K562 (cell line): ENCODE measurements at regions not wholly inside any gene's neighbourhood (a gene's known extent, or its start where the extent isn't known, plus 50 kb on each side); places are given as distances from the start of the nearest gene placed in this dataset.

ENCODE experiments used
- ARID4B ChIP-seq: sonication (generic); formaldehyde crosslinking; IDR thresholded peaks from 2 replicates; pipeline ENCODE4 v1.8.0; 2022; ENCODE audit warnings: mild to moderate bottlenecking, missing genetic modification reagents
- BACH1 ChIP-seq: fragments of 200-800 bp; sonication (Bioruptor generic); IDR thresholded peaks from 2 replicates; pipeline ENCODE4 v1.6.1; 2016; ENCODE audit warnings: missing genetic modification characterization, missing compliant biosample characterization
- CBFA2T3 ChIP-seq: fragments of 450-650 bp; IDR thresholded peaks from 2 replicates; pipeline ENCODE4 v1.6.1; 2017
- CC2D1A ChIP-seq: fragments of 450-650 bp; IDR thresholded peaks from 2 replicates; pipeline ENCODE4 v1.6.1; 2017; ENCODE audit warnings: mild to moderate bottlenecking
- CSDE1 ChIP-seq, 2 experiments: fragments of 450-650 bp; IDR thresholded peaks; 2 replicates each; pipeline ENCODE4 v1.6.1; 2016; ENCODE audit warnings: mild to moderate bottlenecking in 1 of 2
- FOXK2 ChIP-seq, 2 experiments: fragments of 450-650 bp; IDR thresholded peaks in 1 of 2; conservative IDR thresholded peaks in 1 of 2; 2 replicates each; pipeline ENCODE4 v1.6.1; 2016; ENCODE audit warnings: low read depth in 2 of 2, mild to moderate bottlenecking in 1 of 2
- HDAC3 ChIP-seq: fragments of 450-650 bp; IDR thresholded peaks from 2 replicates; pipeline ENCODE4 v1.6.1; 2018; ENCODE audit warnings: borderline replicate concordance, mild to moderate bottlenecking, moderate library complexity; ENCODE audit not compliant: partially characterized antibody
- HDAC8 ChIP-seq: fragments of 450-650 bp; IDR thresholded peaks from 2 replicates; pipeline ENCODE4 v1.6.1; 2016; ENCODE audit warnings: mild to moderate bottlenecking, missing genetic modification characterization, moderate library complexity, missing compliant biosample characterization
- HNRNPUL1 ChIP-seq: fragments of 200-400 bp; formaldehyde crosslinking; IDR thresholded peaks from 2 replicates; pipeline ENCODE4 v1.6.1; 2017; ENCODE audit warnings: low read length
- IRF1 ChIP-seq: sonication (generic); formaldehyde crosslinking; IDR thresholded peaks from 2 replicates; pipeline ENCODE4 v1.8.0; 2022; ENCODE audit warnings: missing genetic modification reagents, mild to moderate bottlenecking, borderline replicate concordance
- L3MBTL2 ChIP-seq: fragments of 450-650 bp; IDR thresholded peaks from 2 replicates; pipeline ENCODE4 v1.6.1; 2016; ENCODE audit warnings: mild to moderate bottlenecking, moderate library complexity
- MCM5 ChIP-seq: fragments of 450-650 bp; IDR thresholded peaks from 2 replicates; pipeline ENCODE4 v1.6.1; 2016; ENCODE audit warnings: low read depth
- MTF1 ChIP-seq: fragments of 250-450 bp; sonication (Bioruptor Pico); IDR thresholded peaks from 2 replicates; pipeline ENCODE4 v1.9.0; 2021; ENCODE audit warnings: moderate library complexity, mild to moderate bottlenecking, inconsistent platforms, borderline replicate concordance
- TFAP4 ChIP-seq: sonication (generic); formaldehyde crosslinking; IDR thresholded peaks from 2 replicates; pipeline ENCODE4 v1.8.0; 2022; ENCODE audit warnings: missing genetic modification reagents, mild to moderate bottlenecking, moderate library complexity, borderline replicate concordance
- ZBTB2 ChIP-seq: fragments of 450-650 bp; IDR thresholded peaks from 2 replicates; pipeline ENCODE4 v1.6.1; 2016; ENCODE audit warnings: antibody characterized with exemption
- ZFP1 ChIP-seq: fragments of 450-650 bp; formaldehyde crosslinking; IDR thresholded peaks from 2 replicates; pipeline ENCODE4 v1.4.0; 2020; ENCODE audit warnings: mild to moderate bottlenecking, mixed read lengths
- ZNF133 ChIP-seq: fragments of 250-450 bp; sonication (Bioruptor Pico); IDR thresholded peaks from 2 replicates; pipeline ENCODE4 v1.4.0; 2020; ENCODE audit warnings: mild to moderate bottlenecking
- ZNF239 ChIP-seq: fragments of 250-450 bp; sonication (Bioruptor Pico); IDR thresholded peaks from 2 replicates; pipeline ENCODE4 v1.4.0; 2020; ENCODE audit warnings: mild to moderate bottlenecking
- ZNF655 ChIP-seq: fragments of 250-450 bp; sonication (Bioruptor Pico); IDR thresholded peaks from 2 replicates; pipeline ENCODE4 v1.5.0; 2021
- ZNF766 ChIP-seq: fragments of 200-800 bp; sonication (Bioruptor generic); conservative IDR thresholded peaks from 2 replicates; pipeline ENCODE4 v1.6.1; 2016; ENCODE audit warnings: missing genetic modification characterization, missing compliant biosample characterization
- ZNF785 ChIP-seq: fragments of 250-450 bp; sonication (Bioruptor Pico); IDR thresholded peaks from 2 replicates; pipeline ENCODE4 v1.4.0; 2020; ENCODE audit warnings: mild to moderate bottlenecking

- no peak for TF ChIP-seq ARID4B
- no peak for TF ChIP-seq HDAC8 (tag)
- TF ChIP-seq ZNF785 (CRISPR knock-in tag) = no peak
- TF ChIP-seq FOXK2 (conservative IDR thresholded peaks at IDR 0.05 in 1 of 2, IDR thresholded peaks at IDR 0.05 in 1 of 2; ENCODE audit: low read depth in 2 of 2) = peak; percentile 79 to 81
- TF ChIP-seq ZFP1 (CRISPR knock-in tag) = no peak
- peak; percentile 81 for TF ChIP-seq L3MBTL2
- TF ChIP-seq ZNF766 (CRISPR knock-in tag) = no peak
- no peak for TF ChIP-seq ZBTB2
- no peak for TF ChIP-seq HNRNPUL1
- TF ChIP-seq ZNF133 (CRISPR knock-in tag) = no peak
- TF ChIP-seq MCM5 = no peak
- no peak for TF ChIP-seq ZNF655 (CRISPR knock-in tag)
- no peak for TF ChIP-seq CC2D1A
- no peak for TF ChIP-seq BACH1
- TF ChIP-seq IRF1 (CRISPR knock-in tag) = no peak
- no peak for TF ChIP-seq CSDE1 (IDR thresholded peaks at IDR 0.05)
- TF ChIP-seq CBFA2T3 = 0 out of 2 replicates have a peak, but pooled peaks have one; percentile 4
- no peak for TF ChIP-seq MTF1 (CRISPR knock-in tag)
- TF ChIP-seq HDAC3 = no peak
- no peak for TF ChIP-seq TFAP4 (CRISPR knock-in tag)
- TF ChIP-seq ZNF239 (CRISPR knock-in tag) = no peak
Observed at GRCh38 chr1:244296447-244296846, 155.3 kb downstream of the ADSS2 start (continued).
